ENCODE measurements at regions not wholly inside any gene's neighbourhood (a gene's known extent, or its start where the extent isn't known, plus 50 kb on each side); places are given as distances from the start of the nearest gene placed in this dataset.

DNA sequence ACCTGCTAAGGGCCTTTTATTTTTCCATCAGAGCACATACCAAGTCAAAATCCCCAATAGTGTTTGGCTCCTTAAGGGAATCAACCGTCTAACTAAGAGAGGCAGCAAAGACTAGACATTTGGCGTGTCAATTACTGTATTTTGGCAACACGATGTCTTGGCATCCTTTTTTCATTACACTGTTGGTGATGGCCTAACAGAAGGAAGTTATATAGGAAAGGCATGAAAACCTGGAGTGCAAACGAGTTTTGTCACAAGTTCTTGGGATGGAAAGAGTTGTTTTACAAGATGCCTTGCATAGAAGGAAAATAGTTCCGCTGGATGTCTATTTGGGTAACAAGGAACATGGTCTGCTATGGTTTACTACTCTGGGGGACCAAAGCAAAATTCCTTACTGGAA lies 119.2 kb upstream of the TTC29 start:
- intact Hi-C loops (cut with DNase I; ENCODE audit: low total_unique reads), result no loop called here
- WGBS, 2 donors, result 63 to 68% methylated on average over 5 of the region's 5 CpGs
- no peak overlapping the region for H3K4me3 ChIP-seq (ENCODE audit: low read depth, poor library complexity, severe bottlenecking)
- no peak for DNase-seq (ENCODE audit: low spot score in 2 of 2)
- TF ChIP-seq POLR2A (IDR thresholded peaks at IDR 0.05), result no peak
- TF ChIP-seq CTCF (IDR thresholded peaks at IDR 0.05), result no peak

DNA sequence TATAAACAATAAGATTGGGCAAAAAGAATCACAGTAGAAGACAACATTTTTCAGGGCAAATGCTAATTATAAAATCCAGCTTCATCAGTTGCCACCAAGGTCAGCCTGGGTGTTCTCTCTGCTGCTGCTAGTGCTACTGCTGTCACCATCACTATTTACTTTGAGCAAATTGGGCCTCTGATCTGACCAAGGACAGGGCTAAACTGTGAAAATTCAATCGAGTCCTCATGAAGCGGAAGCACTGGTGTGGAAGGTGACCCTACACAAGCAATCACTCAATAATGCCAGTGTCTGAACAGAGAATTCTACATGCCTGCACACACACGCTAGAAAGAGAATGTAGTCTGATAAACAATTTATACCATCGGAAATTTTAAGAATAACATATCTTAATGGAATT lies 122.9 kb upstream of the TTC29 start:
- no peak overlapping the region for H3K4me3 ChIP-seq (ENCODE audit: low read depth, poor library complexity, severe bottlenecking)
- intact Hi-C loops (cut with DNase I; ENCODE audit: low total_unique reads), result no loop called here
- TF ChIP-seq POLR2A (IDR thresholded peaks at IDR 0.05), result no peak
- TF ChIP-seq CTCF (IDR thresholded peaks at IDR 0.05), result no peak
- no peak for DNase-seq (ENCODE audit: low spot score in 2 of 2)
- 88 to 93% methylated on average over 4 of the region's 4 CpGs for WGBS, 2 donors

GRCh38 chr4:147071209-147071740 lies 125.6 kb upstream of the TTC29 start:
- 93 to 96% methylated on average over 6 of the region's 6 CpGs for WGBS, 2 donors
- DNase-seq (ENCODE audit: low spot score in 2 of 2), result no peak
- no peak overlapping the region for H3K4me3 ChIP-seq (ENCODE audit: low read depth, poor library complexity, severe bottlenecking)
- TF ChIP-seq CTCF (IDR thresholded peaks at IDR 0.05) (no peak), POLR2A (IDR thresholded peaks at IDR 0.05) (no peak)
- intact Hi-C loops (cut with DNase I; ENCODE audit: low total_unique reads), result no loop called here

- WGBS, 2 donors, result 84 to 89% methylated on average over 2 of the region's 2 CpGs
- TF ChIP-seq POLR2A (IDR thresholded peaks at IDR 0.05) (no peak), CTCF (IDR thresholded peaks at IDR 0.05) (no peak)
- no peak overlapping the region for H3K4me3 ChIP-seq (ENCODE audit: low read depth, poor library complexity, severe bottlenecking)
- no peak for DNase-seq (ENCODE audit: low spot score in 2 of 2)
- intact Hi-C loops (cut with DNase I; ENCODE audit: low total_unique reads), result no loop called here
Observed at GRCh38 chr4:147076179-147076578, 130.5 kb upstream of the TTC29 start.

- no peak overlapping the region for H3K4me3 ChIP-seq (ENCODE audit: low read depth, poor library complexity, severe bottlenecking)
- intact Hi-C loops (cut with DNase I; ENCODE audit: low total_unique reads), result no loop called here
- TF ChIP-seq CTCF (IDR thresholded peaks at IDR 0.05) (no peak), POLR2A (IDR thresholded peaks at IDR 0.05) (no peak)
- no peak for DNase-seq (ENCODE audit: low spot score in 2 of 2)
Observed at GRCh38 chr4:147076728-147077127, 131.1 kb upstream of the TTC29 start.

GRCh38 chr4:147078362-147078761 lies 132.7 kb upstream of the TTC29 start:
- no peak for TF ChIP-seq CTCF (IDR thresholded peaks at IDR 0.05)
- no peak for TF ChIP-seq POLR2A (IDR thresholded peaks at IDR 0.05)
- H3K4me3 ChIP-seq (ENCODE audit: low read depth, poor library complexity, severe bottlenecking), result no peak overlapping the region
- no peak for DNase-seq (ENCODE audit: low spot score in 2 of 2)
- intact Hi-C loops (cut with DNase I; ENCODE audit: low total_unique reads), result no loop called here
